ENCODE measurements at regions not wholly inside any gene's neighbourhood (a gene's known extent, or its start where the extent isn't known, plus 50 kb on each side); places are given as distances from the start of the nearest gene placed in this dataset.

GRCh38 chr6:167524261-167525111, 199.6 kb downstream of the TTLL2 start:
- DNase-seq (ENCODE audit: low read depth), result no peak
- in situ Hi-C loops (cut with HindIII; ENCODE audit: low pct_unique_long_range_greater_than_20kb, low sequenced_read_pairs), result no loop called here

- DNase-seq (ENCODE audit: low read depth), result no peak
- in situ Hi-C loops (cut with HindIII; ENCODE audit: low pct_unique_long_range_greater_than_20kb, low sequenced_read_pairs), result no loop called here
Observed at GRCh38 chr6:167525774-167526173, 200.9 kb downstream of the TTLL2 start.

- no peak for DNase-seq (ENCODE audit: low read depth)
- in situ Hi-C loops (cut with HindIII; ENCODE audit: low pct_unique_long_range_greater_than_20kb, low sequenced_read_pairs), result no loop called here
Observed at GRCh38 chr6:167526465-167527368, 201.8 kb downstream of the TTLL2 start.

- DNase-seq (ENCODE audit: low read depth), result no peak
- in situ Hi-C loops (cut with HindIII; ENCODE audit: low pct_unique_long_range_greater_than_20kb, low sequenced_read_pairs), result no loop called here
Observed at GRCh38 chr6:167528239-167528638, 203.4 kb downstream of the TTLL2 start.

GRCh38 chr6:167528976-167529375, 204.1 kb downstream of the TTLL2 start:
- in situ Hi-C loops (cut with HindIII; ENCODE audit: low pct_unique_long_range_greater_than_20kb, low sequenced_read_pairs), result no loop called here

GRCh38 chr6:167529444-167530335, 204.8 kb downstream of the TTLL2 start:
- in situ Hi-C loops (cut with HindIII; ENCODE audit: low pct_unique_long_range_greater_than_20kb, low sequenced_read_pairs), result no loop called here

More at GRCh38 chr6:167528976-167529375, 204.1 kb downstream of the TTLL2 start:
- no peak for DNase-seq (ENCODE audit: low read depth)

GRCh38 chr6:167530951-167531350, 206.1 kb downstream of the TTLL2 start:
- no peak for DNase-seq (ENCODE audit: low read depth)
- in situ Hi-C loops (cut with HindIII; ENCODE audit: low pct_unique_long_range_greater_than_20kb, low sequenced_read_pairs), result no loop called here

More at GRCh38 chr6:167529444-167530335, 204.8 kb downstream of the TTLL2 start:
- DNase-seq (ENCODE audit: low read depth), result no peak

- in situ Hi-C loops (cut with HindIII; ENCODE audit: low pct_unique_long_range_greater_than_20kb, low sequenced_read_pairs), result no loop called here
- DNase-seq (ENCODE audit: low read depth), result no peak
Observed at GRCh38 chr6:167532410-167533288, 207.8 kb downstream of the TTLL2 start.

- in situ Hi-C loops (cut with HindIII; ENCODE audit: low pct_unique_long_range_greater_than_20kb, low sequenced_read_pairs), result no loop called here
- no peak for DNase-seq (ENCODE audit: low read depth)
Observed at GRCh38 chr6:167533851-167534250, 209.0 kb downstream of the TTLL2 start.

GRCh38 chr6:167537816-167538215, 212.9 kb downstream of the TTLL2 start:
- in situ Hi-C loops (cut with HindIII; ENCODE audit: low pct_unique_long_range_greater_than_20kb, low sequenced_read_pairs), result no loop called here
- no peak for DNase-seq (ENCODE audit: low read depth)

GRCh38 chr6:167538746-167539145, 213.9 kb downstream of the TTLL2 start:
- no peak for DNase-seq (ENCODE audit: low read depth)
- in situ Hi-C loops (cut with HindIII; ENCODE audit: low pct_unique_long_range_greater_than_20kb, low sequenced_read_pairs), result no loop called here

- in situ Hi-C loops (cut with HindIII; ENCODE audit: low pct_unique_long_range_greater_than_20kb, low sequenced_read_pairs), result no loop called here
Observed at GRCh38 chr6:167540796-167541195, 215.9 kb downstream of the TTLL2 start.

GRCh38 chr6:167541544-167541943, 216.7 kb downstream of the TTLL2 start:
- no peak for DNase-seq (ENCODE audit: low read depth)
- in situ Hi-C loops (cut with HindIII; ENCODE audit: low pct_unique_long_range_greater_than_20kb, low sequenced_read_pairs), result no loop called here

More at GRCh38 chr6:167540796-167541195, 215.9 kb downstream of the TTLL2 start:
- DNase-seq (ENCODE audit: low read depth), result no peak

GRCh38 chr6:167543602-167544497, 219.0 kb downstream of the TTLL2 start:
- in situ Hi-C loops (cut with HindIII; ENCODE audit: low pct_unique_long_range_greater_than_20kb, low sequenced_read_pairs), result no loop called here
- no peak for DNase-seq (ENCODE audit: low read depth)

- DNase-seq (ENCODE audit: low read depth), result peak; percentile 80
- in situ Hi-C loops (cut with HindIII; ENCODE audit: low pct_unique_long_range_greater_than_20kb, low sequenced_read_pairs), result no loop called here
Observed at GRCh38 chr6:167546611-167547327, 221.9 kb downstream of the TTLL2 start.

GRCh38 chr6:167547328-167547692, 222.4 kb downstream of the TTLL2 start:
- DNase-seq (ENCODE audit: low read depth), result no peak
- in situ Hi-C loops (cut with HindIII; ENCODE audit: low pct_unique_long_range_greater_than_20kb, low sequenced_read_pairs), result no loop called here
